ENCODE measurements at regions not wholly inside any gene's neighbourhood (a gene's known extent, or its start where the extent isn't known, plus 50 kb on each side); places are given as distances from the start of the nearest gene placed in this dataset.

- Histone ChIP-seq H3K9ac (ENCODE audit: insufficient read depth in 1 of 2, low read depth in 2 of 2, low read length in 2 of 2) (no peak overlapping the region), H3K27ac (ENCODE audit: extremely low read depth, low read depth, low read length) (no peak overlapping the region), H3K4me2 (ENCODE audit: insufficient read depth, low read length) (no peak overlapping the region), H3K4me3 (no peak overlapping the region), H2AFZ (ENCODE audit: low read depth, low read length) (no peak overlapping the region), H3K36me3 (ENCODE audit: control insufficient read depth, insufficient read depth, low read length) (no peaks in the 10 kb centered on the region), H3K4me1 (replicated peaks in 1 of 2; ENCODE audit: control insufficient read depth in 2 of 2, insufficient read depth in 2 of 2, low read length in 2 of 2) (no peaks in the 10 kb centered on the region), H3K79me2 (ENCODE audit: control insufficient read depth, insufficient read depth, low read length) (no peaks in the 10 kb centered on the region), H4K20me1 (replicated peaks; ENCODE audit: control insufficient read depth, insufficient read depth, low read length) (no peaks in the 10 kb centered on the region), H3K9me3 (replicated peaks; ENCODE audit: control insufficient read depth, insufficient read depth, low read depth, low read length) (no peaks in the 10 kb centered on the region), H3K27me3 (ENCODE audit: control insufficient read depth in 2 of 2, insufficient read depth in 2 of 2, low read length in 2 of 2) (no peaks in the 10 kb centered on the region), H3K9me1 (ENCODE audit: control insufficient read depth, insufficient read depth, low read length) (no peaks in the 10 kb centered on the region)
- intact Hi-C loops (cut with micrococcal nuclease): no loop called here
- in situ Hi-C loops (cut with MboI): no loop called here
- FAIRE-seq (no peak), DNase-seq (ENCODE audit: extremely low read depth in 1 of 4, low spot score in 3 of 4) (no peak), ATAC-seq (no peak)
- CTCF ChIA-PET (ENCODE audit: low intra/inter-chr PET ratio): no interaction called here
- TF ChIP-seq RBM25 (IDR thresholded peaks at IDR 0.05; ENCODE audit: low read depth, low read length, severe bottlenecking): peak; percentile 98
- no peak for TF ChIP-seq FIP1L1 (IDR thresholded peaks at IDR 0.05; ENCODE audit: low read depth, low read length, poor library complexity, severe bottlenecking)
- TF ChIP-seq ZFP36 (IDR thresholded peaks at IDR 0.05; ENCODE audit: low read depth, low read length, partially characterized antibody): peak; percentile 72
- POLR2A ChIA-PET: no interaction called here
- no TSS peak for BruUV-seq (replicated peaks)
Observed at GRCh38 chr5:145708169-145708568, 127.0 kb downstream of the PRELID2 start.

GRCh38 chr5:145704724-145705123, 130.4 kb downstream of the PRELID2 start:
- 48% methylated on average over 3 of the region's 3 CpGs for WGBS (ENCODE audit: insufficient coverage, low coverage, missing lambda C conversion rate)
- no peaks in the 10 kb centered on the region for H3K4me1 ChIP-seq (replicated peaks in 1 of 2; ENCODE audit: control insufficient read depth in 2 of 2, insufficient read depth in 2 of 2, low read length in 2 of 2)
- no peaks in the 10 kb centered on the region for H3K27me3 ChIP-seq (ENCODE audit: control insufficient read depth in 2 of 2, insufficient read depth in 2 of 2, low read length in 2 of 2)
- H3K79me2 ChIP-seq (ENCODE audit: control insufficient read depth, insufficient read depth, low read length): no peaks in the 10 kb centered on the region
- DNase-seq (ENCODE audit: extremely low read depth in 1 of 4, low spot score in 3 of 4) (no peak), FAIRE-seq (no peak), ATAC-seq (no peak)
- no peak overlapping the region for H2AFZ ChIP-seq (ENCODE audit: low read depth, low read length)
- no peak overlapping the region for H3K9ac ChIP-seq (ENCODE audit: insufficient read depth in 1 of 2, low read depth in 2 of 2, low read length in 2 of 2)
- H3K9me1 ChIP-seq (ENCODE audit: control insufficient read depth, insufficient read depth, low read length): no peaks in the 10 kb centered on the region
- POLR2A ChIA-PET: interaction anchor here (1.2 kb wide), 1 partner anchor 9 kb away, joined by 4 read pairs; no protein-coding TSS in a partner anchor
- intact Hi-C loops (cut with micrococcal nuclease): no loop called here
- H3K36me3 ChIP-seq (ENCODE audit: control insufficient read depth, insufficient read depth, low read length): no peaks in the 10 kb centered on the region
- in situ Hi-C loops (cut with MboI): no loop called here
- H3K4me2 ChIP-seq (ENCODE audit: insufficient read depth, low read length): no peak overlapping the region
- no peak overlapping the region for H3K4me3 ChIP-seq
- H3K27ac ChIP-seq (ENCODE audit: extremely low read depth, low read depth, low read length): no peak overlapping the region
- no TSS peak for BruUV-seq (replicated peaks)
- no peaks in the 10 kb centered on the region for H4K20me1 ChIP-seq (replicated peaks; ENCODE audit: control insufficient read depth, insufficient read depth, low read length)
- H3K9me3 ChIP-seq (replicated peaks; ENCODE audit: control insufficient read depth, insufficient read depth, low read depth, low read length): no peaks in the 10 kb centered on the region
- CTCF ChIA-PET (ENCODE audit: low intra/inter-chr PET ratio): no interaction called here
- TF ChIP-seq SIRT6 (IDR thresholded peaks at IDR 0.05; ENCODE audit: low read depth, low read length): no peak
- TF ChIP-seq USF2 (CRISPR knock-in tag; IDR thresholded peaks at IDR 0.05): no peak
- TF ChIP-seq PCBP2 (IDR thresholded peaks at IDR 0.05; ENCODE audit: low read depth, low read length, poor library complexity, severe bottlenecking): no peak
- TF ChIP-seq CHCHD3 (CRISPR knock-in tag; IDR thresholded peaks at IDR 0.05): no peak
- no peak for TF ChIP-seq NCOA2 (IDR thresholded peaks at IDR 0.05; ENCODE audit: partially characterized antibody in 2 of 2)
- TF ChIP-seq ZBTB34 (CRISPR knock-in tag; IDR thresholded peaks at IDR 0.05): no peak
- TF ChIP-seq RFX5 (IDR thresholded peaks at IDR 0.05; ENCODE audit: low read depth, low read length): no peak
- no peak for TF ChIP-seq SMAD1 (IDR thresholded peaks at IDR 0.05; ENCODE audit: low read depth, low read length, partially characterized antibody)
- TF ChIP-seq ZC3H11A (IDR thresholded peaks at IDR 0.05; ENCODE audit: low read depth, low read length): no peak
- no peak for TF ChIP-seq HIVEP1 (CRISPR knock-in tag; IDR thresholded peaks at IDR 0.05)
- no peak for TF ChIP-seq TAF1 (IDR thresholded peaks at IDR 0.05; ENCODE audit: control insufficient read depth, extremely low read depth, insufficient read depth, low read length, severe bottlenecking)
- TF ChIP-seq ETS2 (tag; IDR thresholded peaks at IDR 0.05; ENCODE audit: borderline replicate concordance, poor library complexity, severe bottlenecking): no peak
- TF ChIP-seq ZKSCAN1 (IDR thresholded peaks at IDR 0.05; ENCODE audit: low read depth, low read length): no peak

All from K562 (cell line).